ENCODE measurements at regions not wholly inside any gene's neighbourhood (a gene's known extent, or its start where the extent isn't known, plus 50 kb on each side); places are given as distances from the start of the nearest gene placed in this dataset.

DNA sequence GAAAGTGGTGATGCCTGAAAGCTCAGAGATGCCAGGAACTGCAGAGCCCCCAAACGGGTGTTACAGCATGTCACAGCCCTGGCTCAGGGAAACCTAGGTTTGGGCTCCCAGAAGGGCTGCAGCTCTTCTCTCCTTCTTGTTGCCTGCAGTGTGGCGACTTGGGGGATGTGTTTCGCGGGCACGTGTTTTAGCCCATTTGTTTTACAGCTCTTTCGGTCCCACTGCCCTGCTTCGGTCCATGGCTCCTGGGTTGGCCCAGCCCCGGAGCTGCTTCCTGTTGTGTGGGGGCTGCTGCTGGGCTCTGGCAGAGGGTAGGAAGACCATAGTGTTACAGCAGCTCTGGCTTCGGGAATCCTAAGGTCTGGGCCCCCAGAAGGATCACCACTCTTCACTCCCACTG is 222.9 kb upstream of the RIOK2 start:
- TF ChIP-seq, protein P1, sequence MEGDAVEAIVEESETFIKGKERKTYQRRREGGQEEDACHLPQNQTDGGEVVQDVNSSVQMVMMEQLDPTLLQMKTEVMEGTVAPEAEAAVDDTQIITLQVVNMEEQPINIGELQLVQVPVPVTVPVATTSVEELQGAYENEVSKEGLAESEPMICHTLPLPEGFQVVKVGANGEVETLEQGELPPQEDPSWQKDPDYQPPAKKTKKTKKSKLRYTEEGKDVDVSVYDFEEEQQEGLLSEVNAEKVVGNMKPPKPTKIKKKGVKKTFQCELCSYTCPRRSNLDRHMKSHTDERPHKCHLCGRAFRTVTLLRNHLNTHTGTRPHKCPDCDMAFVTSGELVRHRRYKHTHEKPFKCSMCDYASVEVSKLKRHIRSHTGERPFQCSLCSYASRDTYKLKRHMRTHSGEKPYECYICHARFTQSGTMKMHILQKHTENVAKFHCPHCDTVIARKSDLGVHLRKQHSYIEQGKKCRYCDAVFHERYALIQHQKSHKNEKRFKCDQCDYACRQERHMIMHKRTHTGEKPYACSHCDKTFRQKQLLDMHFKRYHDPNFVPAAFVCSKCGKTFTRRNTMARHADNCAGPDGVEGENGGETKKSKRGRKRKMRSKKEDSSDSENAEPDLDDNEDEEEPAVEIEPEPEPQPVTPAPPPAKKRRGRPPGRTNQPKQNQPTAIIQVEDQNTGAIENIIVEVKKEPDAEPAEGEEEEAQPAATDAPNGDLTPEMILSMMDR (IDR thresholded peaks at IDR 0.05; ENCODE audit: poor library complexity) = no peak
- TF ChIP-seq EZH2phosphoT487 (IDR thresholded peaks at IDR 0.05; ENCODE audit: low read depth, severe bottlenecking, unreplicated experiment) = no peak
